HG02588 (cell line): ENCODE measurements at regions not wholly inside any gene's neighbourhood (a gene's known extent, or its start where the extent isn't known, plus 50 kb on each side); places are given as distances from the start of the nearest gene placed in this dataset.
"Not testable (repeated sequence)": the region's sequence is repeated elsewhere in the genome, so short reads cannot be mapped to it uniquely, and the experiment has no call there.

Source experiments
- ATAC-seq: cut with Tn5 transposase; IDR thresholded peaks from one replicate; pipeline ENCODE4 v1.9.1; 2021; ENCODE audit warnings: mild to moderate bottlenecking, moderate library complexity; ENCODE audit not compliant: unreplicated experiment

GRCh38 chr1:73100216-73100615 is 817.9 kb upstream of the NEGR1 start:
- ATAC-seq, result no peak

- no peak for ATAC-seq
Measured at GRCh38 chr1:73097917-73098316, 815.6 kb upstream of the NEGR1 start.

- no peak for ATAC-seq
Measured at GRCh38 chr1:73096841-73097240, 814.5 kb upstream of the NEGR1 start.

GRCh38 chr1:73092383-73092782 is 810.0 kb upstream of the NEGR1 start:
- ATAC-seq, result no peak

- no peak for ATAC-seq
Measured at GRCh38 chr1:73066866-73067265, 784.5 kb upstream of the NEGR1 start.

- no peak for ATAC-seq
Measured at GRCh38 chr1:73065339-73066041, 783.2 kb upstream of the NEGR1 start.

GRCh38 chr1:73056826-73057225 is 774.5 kb upstream of the NEGR1 start:
- ATAC-seq, result no peak

- ATAC-seq, result no peak
Measured at GRCh38 chr1:73044241-73045036, 762.1 kb upstream of the NEGR1 start.

GRCh38 chr1:73042403-73042802 is 760.1 kb upstream of the NEGR1 start:
- no peak for ATAC-seq

GRCh38 chr1:73040811-73041210 is 758.5 kb upstream of the NEGR1 start:
- no peak for ATAC-seq

- ATAC-seq, result no peak
Measured at GRCh38 chr1:73034271-73034670, 751.9 kb upstream of the NEGR1 start.

- no peak for ATAC-seq
Measured at GRCh38 chr1:73033640-73034039, 751.3 kb upstream of the NEGR1 start.

- ATAC-seq, result no peak
Measured at GRCh38 chr1:73029571-73029970, 747.2 kb upstream of the NEGR1 start.

GRCh38 chr1:73026114-73026513 is 743.8 kb upstream of the NEGR1 start:
- no peak for ATAC-seq

GRCh38 chr1:73009938-73010337 is 727.6 kb upstream of the NEGR1 start:
- no peak for ATAC-seq

GRCh38 chr1:73009311-73009710 is 727.0 kb upstream of the NEGR1 start:
- ATAC-seq, result no peak

- ATAC-seq, result no peak
Measured at GRCh38 chr1:72997624-72998023, 715.3 kb upstream of the NEGR1 start.

- ATAC-seq, result no peak
Measured at GRCh38 chr1:72997041-72997440, 714.7 kb upstream of the NEGR1 start.

GRCh38 chr1:72987871-72988270 is 705.5 kb upstream of the NEGR1 start:
- not testable (repeated sequence) for ATAC-seq

- ATAC-seq, result no peak
Measured at GRCh38 chr1:72986591-72987290, 704.4 kb upstream of the NEGR1 start.

GRCh38 chr1:72985024-72985423 is 702.7 kb upstream of the NEGR1 start:
- ATAC-seq, result not testable (repeated sequence)

- ATAC-seq, result not testable (repeated sequence)
Measured at GRCh38 chr1:72983011-72983410, 700.7 kb upstream of the NEGR1 start.
